Natural killer cell (primary cell): ENCODE measurements at regions not wholly inside any gene's neighbourhood (a gene's known extent, or its start where the extent isn't known, plus 50 kb on each side); places are given as distances from the start of the nearest gene placed in this dataset.

Experiments used
- ATAC-seq, 3 donors: fragments of 150-1000 bp in 2 of 3; fragments of 200-7000 bp in 1 of 3; cut with Tn5 transposase; 1 replicate in 1 of 3; 2 replicates in 2 of 3; pipeline ENCODE4 v1.10.0; 2021; ENCODE audit warnings: mild to moderate bottlenecking in 2 of 3, moderate library complexity in 2 of 3
- DNase-seq, 2 donors: peaks; one replicate each; pipeline versions ENCODE4 v3.0.0 to v3.0.0-alpha.2; 2013 to 2021; ENCODE audit warnings: mixed read lengths in 1 of 2
- H3K27ac ChIP-seq: one replicate; pipeline ENCODE4 v1.5.1; 2013; ENCODE audit warnings: mild to moderate bottlenecking, low read length
- H3K27me3 ChIP-seq: one replicate; pipeline ENCODE4 v1.6.1; 2013; ENCODE audit warnings: low read length; ENCODE audit not compliant: control insufficient read depth, insufficient read depth
- H3K36me3 ChIP-seq: one replicate; pipeline ENCODE4 v1.6.1; 2013; ENCODE audit warnings: low read length; ENCODE audit not compliant: control insufficient read depth, insufficient read depth
- H3K4me1 ChIP-seq: one replicate; pipeline ENCODE4 v1.6.1; 2013; ENCODE audit warnings: low read length; ENCODE audit not compliant: control insufficient read depth, insufficient read depth
- H3K4me3 ChIP-seq: one replicate; pipeline ENCODE4 v1.5.1; 2013; ENCODE audit warnings: low read length
- H3K9me3 ChIP-seq: one replicate; pipeline ENCODE4 v1.6.1; 2013; ENCODE audit warnings: low read length; ENCODE audit not compliant: control insufficient read depth, insufficient read depth
- H3K27ac Mint-ChIP-seq, 2 donors: one replicate each; pipeline ENCODE4 v1.8.0; 2022; ENCODE audit warnings: mild to moderate bottlenecking in 2 of 2, mixed read lengths in 2 of 2, moderate library complexity in 1 of 2
- H3K27me3 Mint-ChIP-seq, 2 donors: one replicate each; pipeline ENCODE4 v1.8.0; 2022; ENCODE audit warnings: low read depth in 2 of 2, mixed read lengths in 2 of 2
- H3K36me3 Mint-ChIP-seq: one replicate; pipeline ENCODE4 v1.8.0; 2022; ENCODE audit warnings: mixed read lengths
- H3K4me1 Mint-ChIP-seq, 2 donors: one replicate each; pipeline ENCODE4 v1.8.0; 2022; ENCODE audit warnings: mixed read lengths in 2 of 2
- H3K4me3 Mint-ChIP-seq: one replicate; pipeline ENCODE4 v1.8.0; 2022; ENCODE audit warnings: mild to moderate bottlenecking, moderate library complexity, mixed read lengths
- H3K9me3 Mint-ChIP-seq, 2 donors: one replicate each; pipeline ENCODE4 v1.8.0; 2022; ENCODE audit warnings: mixed read lengths in 2 of 2
- CTCF ChIP-seq: fragments of 200-600 bp; IDR thresholded peaks from one replicate; pipeline ENCODE4 v1.8.0; 2022; ENCODE audit warnings: antibody characterized with exemption
- WGBS: methylation state at CpG from one replicate; pipeline ENCODE4 v1.1.7; 2013; ENCODE audit warnings: missing lambda C conversion rate; ENCODE audit not compliant: insufficient coverage; 5-methylcytosine and 5-hydroxymethylcytosine counted together
- intact Hi-C: fragments of 100-400 bp; cut with micrococcal nuclease; formaldehyde crosslinking; loops from one replicate; pipeline ENCODE4 v1.14.2; 2022

GRCh38 chr21:40924641-40925040, 77.7 kb upstream of the DSCAM start:
- ATAC-seq (no peak), DNase-seq (no peak)
- Histone ChIP-seq H3K36me3 (no peaks in the 10 kb centered on the region), H3K9me3 (no peaks in the 10 kb centered on the region), H3K27me3 (no peaks in the 10 kb centered on the region), H3K4me1 (no peaks in the 10 kb centered on the region), H3K27ac (no peak overlapping the region), H3K4me3 (no peak overlapping the region)
- Mint-ChIP-seq H3K4me1 (no peaks in the 10 kb centered on the region), H3K9me3 (peaks cover 5 to 10% of the 10 kb centered on the region in 2 donors), H3K4me3 (no peak overlapping the region), H3K36me3 (peaks cover 12% of the 10 kb centered on the region), H3K27me3 (peaks cover 0 to 3% of the 10 kb centered on the region in 2 donors), H3K27ac (no peak overlapping the region)
- no peak for TF ChIP-seq CTCF
- WGBS = 74% methylated on average over 9 of the region's 9 CpGs
- intact Hi-C loops = no loop called here

GRCh38 chr21:40926238-40926637, 79.3 kb upstream of the DSCAM start:
- H3K36me3 ChIP-seq = no peaks in the 10 kb centered on the region
- H3K27me3 ChIP-seq = no peaks in the 10 kb centered on the region
- peaks cover 5 to 14% of the 10 kb centered on the region in 2 donors for H3K9me3 Mint-ChIP-seq
- TF ChIP-seq CTCF = no peak
- DNase-seq (no peak), ATAC-seq (no peak)
- H3K4me3 Mint-ChIP-seq = no peak overlapping the region
- H3K27ac Mint-ChIP-seq = no peak overlapping the region
- intact Hi-C loops = no loop called here
- peaks cover 0 to 3% of the 10 kb centered on the region in 2 donors for H3K27me3 Mint-ChIP-seq
- H3K27ac ChIP-seq = no peak overlapping the region
- H3K36me3 Mint-ChIP-seq = peaks cover 15% of the 10 kb centered on the region
- H3K4me3 ChIP-seq = no peak overlapping the region
- no peaks in the 10 kb centered on the region for H3K9me3 ChIP-seq
- no peaks in the 10 kb centered on the region for H3K4me1 ChIP-seq
- H3K4me1 Mint-ChIP-seq = no peaks in the 10 kb centered on the region

- Histone ChIP-seq H3K9me3 (no peaks in the 10 kb centered on the region), H3K27me3 (no peaks in the 10 kb centered on the region), H3K4me3 (no peak overlapping the region), H3K4me1 (no peaks in the 10 kb centered on the region), H3K36me3 (no peaks in the 10 kb centered on the region), H3K27ac (no peak overlapping the region)
- ATAC-seq = no peak
- Mint-ChIP-seq H3K4me3 (no peak overlapping the region), H3K4me1 (no peaks in the 10 kb centered on the region), H3K27me3 (peaks cover 0 to 6% of the 10 kb centered on the region in 2 donors), H3K9me3 (peaks cover 14 to 17% of the 10 kb centered on the region in 2 donors), H3K27ac (no peak overlapping the region), H3K36me3 (peaks cover 15% of the 10 kb centered on the region)
- no peak for TF ChIP-seq CTCF
- 92% methylated on average over 2 of the region's 2 CpGs for WGBS
- intact Hi-C loops = no loop called here
- no peak for DNase-seq
These were observed 82.9 kb upstream of the DSCAM start for GRCh38 chr21:40929833-40930232.

GRCh38 chr21:40931197-40931596, 84.2 kb upstream of the DSCAM start:
- Histone ChIP-seq H3K4me1 (no peaks in the 10 kb centered on the region), H3K9me3 (no peaks in the 10 kb centered on the region), H3K36me3 (no peaks in the 10 kb centered on the region), H3K4me3 (no peak overlapping the region), H3K27ac (no peak overlapping the region), H3K27me3 (no peaks in the 10 kb centered on the region)
- no peaks in the 10 kb centered on the region for H3K4me1 Mint-ChIP-seq
- intact Hi-C loops = no loop called here
- H3K9me3 Mint-ChIP-seq = peaks cover 14 to 17% of the 10 kb centered on the region in 2 donors
- H3K27me3 Mint-ChIP-seq = peaks cover 0 to 6% of the 10 kb centered on the region in 2 donors
- TF ChIP-seq CTCF = no peak
- peaks cover 15% of the 10 kb centered on the region for H3K36me3 Mint-ChIP-seq
- no peak overlapping the region for H3K27ac Mint-ChIP-seq
- ATAC-seq (no peak), DNase-seq (no peak)
- WGBS = 61% methylated on average over 3 of the region's 3 CpGs
- no peak overlapping the region for H3K4me3 Mint-ChIP-seq
